ENCODE measurements at regions not wholly inside any gene's neighbourhood (a gene's known extent, or its start where the extent isn't known, plus 50 kb on each side); places are given as distances from the start of the nearest gene placed in this dataset.
"Not testable (repeated sequence)": the region's sequence is repeated elsewhere in the genome, so short reads cannot be mapped to it uniquely, and the experiment has no call there.

DNA sequence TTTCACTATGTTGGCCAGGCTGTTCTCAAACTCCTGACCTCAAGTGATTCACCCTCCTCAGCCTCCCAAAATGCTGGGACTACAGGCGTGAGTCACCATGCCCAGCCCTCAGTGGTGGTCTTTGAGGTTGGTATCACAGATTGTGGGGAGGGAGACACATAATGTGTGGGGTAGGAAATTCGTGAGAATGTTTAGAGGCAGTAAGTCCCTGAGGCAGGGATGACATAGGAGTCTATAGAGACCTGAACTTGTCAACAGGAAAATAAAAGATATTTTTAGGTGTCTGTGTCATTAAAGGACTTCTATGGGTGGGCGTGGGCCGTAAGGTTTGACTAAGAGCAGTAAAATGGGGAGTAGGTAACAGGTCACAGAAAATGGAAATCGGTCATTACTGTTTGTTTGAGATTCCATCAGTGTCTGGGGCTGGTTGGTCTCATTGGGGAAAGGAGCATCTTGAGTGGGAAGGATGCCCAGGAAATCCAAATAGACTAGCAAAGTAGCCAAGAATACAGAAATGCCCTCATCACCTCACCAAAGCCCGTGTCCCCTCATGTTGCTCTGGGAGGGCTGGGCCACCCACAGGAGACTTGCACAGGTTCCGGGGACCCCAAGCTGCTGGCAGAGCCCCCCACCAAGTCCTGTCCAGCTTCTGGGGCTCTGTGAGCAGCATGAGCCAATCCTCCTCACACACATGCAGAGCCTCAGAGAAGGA is 63.6 kb upstream of the BCL2L14 start:
- H3K36me3 Mint-ChIP-seq = no peaks in the 10 kb centered on the region
- DNase-seq (ENCODE audit: low spot score in 2 of 2, unreplicated experiment in 2 of 2) = no peak
- peaks cover 3% of the 10 kb centered on the region for H3K9me3 Mint-ChIP-seq
- no peak overlapping the region for H3K4me3 Mint-ChIP-seq
- H3K27ac Mint-ChIP-seq = no peak overlapping the region
- H3K4me1 Mint-ChIP-seq = peaks cover 13% of the 10 kb centered on the region
- TF ChIP-seq CTCF (IDR thresholded peaks at IDR 0.05; ENCODE audit: unreplicated experiment) = no peak
- H3K27me3 Mint-ChIP-seq (ENCODE audit: low read depth) = no peaks in the 10 kb centered on the region

DNA sequence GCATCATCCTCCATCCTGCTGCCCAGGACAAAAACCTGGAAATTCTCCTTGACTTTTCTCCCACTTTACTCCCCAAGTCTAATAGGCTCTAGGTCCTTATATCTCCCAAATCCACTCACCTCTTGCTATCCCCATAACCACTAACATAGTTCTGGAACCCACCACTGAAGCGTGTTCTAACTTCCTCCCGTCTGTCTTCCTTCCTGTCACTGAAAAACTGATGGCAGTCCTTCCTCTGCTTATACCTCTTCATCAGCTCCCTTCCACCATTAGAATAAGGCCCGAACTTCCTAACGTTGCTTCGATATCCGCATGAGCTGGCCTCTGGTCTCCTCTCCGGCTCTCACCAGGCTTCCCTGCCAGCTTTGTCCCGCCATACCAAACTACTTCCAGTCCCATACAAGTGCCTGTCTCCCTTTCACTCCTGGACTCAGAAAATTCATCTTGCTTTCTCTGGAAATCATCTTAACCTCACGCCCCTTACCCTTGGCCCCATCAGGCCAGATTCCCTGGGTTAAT is 63.0 kb upstream of the BCL2L14 start:
- H3K4me1 Mint-ChIP-seq = peaks cover 13% of the 10 kb centered on the region

GRCh38 chr12:12008232-12008850 is 62.4 kb upstream of the BCL2L14 start:
- H3K4me1 Mint-ChIP-seq = peaks cover 13% of the 10 kb centered on the region

More for the DNA sequence above, 63.0 kb upstream of the BCL2L14 start:
- Mint-ChIP-seq H3K36me3 (no peaks in the 10 kb centered on the region), H3K4me3 (no peak overlapping the region), H3K9me3 (peaks cover 3% of the 10 kb centered on the region), H3K27me3 (ENCODE audit: low read depth) (no peaks in the 10 kb centered on the region), H3K27ac (no peak overlapping the region)
- no peak for TF ChIP-seq CTCF (IDR thresholded peaks at IDR 0.05; ENCODE audit: unreplicated experiment)
- no peak for DNase-seq (ENCODE audit: low spot score in 2 of 2, unreplicated experiment in 2 of 2)

DNA sequence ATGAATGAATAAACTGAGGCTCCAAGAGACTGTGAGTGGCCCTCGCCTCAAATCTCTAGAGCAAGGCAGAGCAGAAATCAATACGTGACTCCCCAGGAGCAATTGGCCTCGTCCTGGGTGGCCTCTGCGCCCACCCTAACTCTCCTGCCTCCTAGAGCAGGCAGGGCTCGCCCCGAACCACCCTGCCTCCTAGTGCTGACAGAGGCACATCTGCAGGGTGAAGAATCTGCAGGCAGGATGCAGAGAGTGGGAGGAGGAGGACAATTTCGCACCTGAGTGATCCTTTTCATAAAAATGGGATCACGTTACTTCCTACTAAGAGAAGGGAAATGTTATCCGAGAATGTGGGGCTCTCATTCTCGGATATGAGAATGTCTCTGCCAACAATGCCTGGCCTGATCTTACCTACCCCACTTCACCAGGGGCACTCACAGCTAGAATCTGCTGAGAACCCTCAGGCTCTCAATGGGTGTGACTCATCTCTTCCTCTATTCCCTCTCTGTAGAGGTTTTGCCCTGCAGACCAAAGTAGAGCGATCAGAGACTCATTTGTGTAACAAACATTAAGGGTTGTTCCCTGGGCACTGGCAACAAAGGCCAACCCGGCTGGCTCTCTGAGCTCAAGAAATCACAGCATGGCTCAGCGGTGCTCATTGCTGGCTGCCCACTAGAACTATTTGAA is 61.7 kb upstream of the BCL2L14 start:
- Mint-ChIP-seq H3K27me3 (ENCODE audit: low read depth) (no peaks in the 10 kb centered on the region), H3K27ac (no peak overlapping the region), H3K9me3 (peaks cover 3% of the 10 kb centered on the region), H3K36me3 (no peaks in the 10 kb centered on the region), H3K4me1 (peaks cover 13% of the 10 kb centered on the region), H3K4me3 (no peak overlapping the region)
- no peak for TF ChIP-seq CTCF (IDR thresholded peaks at IDR 0.05; ENCODE audit: unreplicated experiment)
- DNase-seq (ENCODE audit: low spot score in 2 of 2, unreplicated experiment in 2 of 2) = no peak

More at GRCh38 chr12:12008232-12008850, 62.4 kb upstream of the BCL2L14 start:
- no peak for TF ChIP-seq CTCF (IDR thresholded peaks at IDR 0.05; ENCODE audit: unreplicated experiment)
- Mint-ChIP-seq H3K4me3 (no peak overlapping the region), H3K27me3 (ENCODE audit: low read depth) (no peaks in the 10 kb centered on the region), H3K27ac (no peak overlapping the region), H3K9me3 (peaks cover 3% of the 10 kb centered on the region), H3K36me3 (no peaks in the 10 kb centered on the region)
- DNase-seq (ENCODE audit: low spot score in 2 of 2, unreplicated experiment in 2 of 2) = no peak

- not testable (repeated sequence) for H3K27ac Mint-ChIP-seq; H3K36me3 Mint-ChIP-seq; H3K4me3 Mint-ChIP-seq; DNase-seq (ENCODE audit: low spot score in 2 of 2, unreplicated experiment in 2 of 2); H3K9me3 Mint-ChIP-seq; H3K27me3 Mint-ChIP-seq (ENCODE audit: low read depth)
- peaks cover 13% of the 10 kb centered on the region for H3K4me1 Mint-ChIP-seq
Observed at GRCh38 chr12:12009749-12010276, 60.9 kb upstream of the BCL2L14 start.
